GM12872 (cell line): ENCODE measurements at regions not wholly inside any gene's neighbourhood (a gene's known extent, or its start where the extent isn't known, plus 50 kb on each side); places are given as distances from the start of the nearest gene placed in this dataset.

ENCODE experiments used
- TF ChIP-seq, protein P1 (sequence below): IDR thresholded peaks from 3 replicates; pipeline ENCODE4 v1.5.1; 2011; ENCODE audit warnings: low read depth, mild to moderate bottlenecking, low read length, moderate library complexity; ENCODE audit not compliant: insufficient read depth

DNA sequence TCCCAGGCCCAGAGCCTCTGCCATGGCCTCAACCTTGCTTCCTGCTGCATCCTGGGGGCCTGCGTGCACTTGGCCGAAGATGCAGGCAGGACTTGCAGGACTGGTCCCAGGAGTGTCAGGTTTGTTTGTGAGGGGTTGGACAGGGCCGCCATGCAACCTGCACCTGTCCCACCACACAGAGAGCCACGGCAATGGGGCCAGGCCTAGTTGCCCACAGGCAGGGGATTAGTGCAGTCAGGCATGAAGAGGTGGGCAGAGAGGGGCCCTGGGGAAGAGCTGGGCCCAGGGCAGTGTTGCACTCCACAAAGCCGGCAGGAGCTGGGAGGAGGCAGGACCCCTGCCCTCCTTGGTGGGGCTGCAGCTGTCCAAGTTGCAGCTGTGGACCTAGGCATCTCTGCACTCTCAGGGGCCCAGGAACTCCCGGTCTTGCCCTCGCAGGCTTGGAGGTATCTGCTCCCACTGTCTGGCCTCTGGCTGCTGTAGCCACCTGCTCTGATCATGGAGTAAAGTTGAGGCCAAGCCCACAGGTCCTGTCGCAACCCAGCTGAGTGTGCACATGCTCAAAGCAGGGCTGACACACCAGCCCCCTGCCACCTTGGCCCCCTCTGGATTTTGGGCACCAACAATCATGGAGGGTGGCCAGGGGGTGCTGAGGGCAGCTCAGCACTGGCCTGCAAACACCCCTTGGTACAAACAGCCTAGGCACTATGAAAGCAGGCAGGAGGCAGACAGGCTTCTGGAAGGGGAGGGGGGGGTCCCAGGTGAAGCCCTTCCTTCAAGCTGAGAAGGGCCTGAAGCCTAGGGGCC, 190.4 kb upstream of the PCDH10 start:
- TF ChIP-seq, protein P1, sequence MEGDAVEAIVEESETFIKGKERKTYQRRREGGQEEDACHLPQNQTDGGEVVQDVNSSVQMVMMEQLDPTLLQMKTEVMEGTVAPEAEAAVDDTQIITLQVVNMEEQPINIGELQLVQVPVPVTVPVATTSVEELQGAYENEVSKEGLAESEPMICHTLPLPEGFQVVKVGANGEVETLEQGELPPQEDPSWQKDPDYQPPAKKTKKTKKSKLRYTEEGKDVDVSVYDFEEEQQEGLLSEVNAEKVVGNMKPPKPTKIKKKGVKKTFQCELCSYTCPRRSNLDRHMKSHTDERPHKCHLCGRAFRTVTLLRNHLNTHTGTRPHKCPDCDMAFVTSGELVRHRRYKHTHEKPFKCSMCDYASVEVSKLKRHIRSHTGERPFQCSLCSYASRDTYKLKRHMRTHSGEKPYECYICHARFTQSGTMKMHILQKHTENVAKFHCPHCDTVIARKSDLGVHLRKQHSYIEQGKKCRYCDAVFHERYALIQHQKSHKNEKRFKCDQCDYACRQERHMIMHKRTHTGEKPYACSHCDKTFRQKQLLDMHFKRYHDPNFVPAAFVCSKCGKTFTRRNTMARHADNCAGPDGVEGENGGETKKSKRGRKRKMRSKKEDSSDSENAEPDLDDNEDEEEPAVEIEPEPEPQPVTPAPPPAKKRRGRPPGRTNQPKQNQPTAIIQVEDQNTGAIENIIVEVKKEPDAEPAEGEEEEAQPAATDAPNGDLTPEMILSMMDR = no peak

- TF ChIP-seq, protein P1 = no peak
Observed at GRCh38 chr4:132981611-132982010, 167.5 kb upstream of the PCDH10 start.

DNA sequence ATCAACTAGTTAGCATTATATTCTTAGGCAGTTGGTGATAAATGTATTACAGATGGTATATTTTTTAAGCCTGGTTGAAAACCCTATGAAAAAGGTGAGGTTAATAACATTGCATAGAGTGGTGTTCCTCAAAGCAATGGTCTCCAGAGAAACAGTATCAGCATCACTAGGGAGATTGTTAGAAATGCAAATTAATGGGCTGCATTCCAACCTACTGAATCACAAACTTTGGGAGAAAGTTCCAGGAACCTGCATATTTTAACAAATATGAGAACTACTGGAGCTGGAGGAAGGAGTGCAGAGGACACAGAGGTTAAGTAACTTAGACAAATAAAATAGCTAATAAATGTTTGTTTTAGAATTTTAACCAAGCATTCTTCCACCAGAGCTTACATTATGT, 166.9 kb upstream of the PCDH10 start:
- TF ChIP-seq, protein P1 = no peak

DNA sequence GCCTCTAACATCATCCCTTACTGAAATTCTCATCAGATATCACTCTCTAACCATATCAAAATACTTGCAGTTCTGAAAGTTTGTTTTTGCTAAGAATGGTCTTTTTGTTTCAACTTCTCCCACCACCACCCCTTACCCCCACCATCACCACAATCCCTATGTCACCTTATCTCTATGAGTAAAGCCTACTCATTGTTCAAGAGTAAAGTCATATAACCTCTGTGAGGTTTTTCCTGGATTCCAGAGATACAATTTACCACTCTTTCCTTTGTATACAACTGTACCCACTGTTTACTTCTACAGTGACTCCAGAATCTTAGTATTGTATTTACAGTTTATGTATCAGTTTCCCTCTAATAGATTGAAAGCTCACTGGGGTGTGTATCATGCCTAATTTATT, 158.0 kb upstream of the PCDH10 start:
- TF ChIP-seq, protein P1 = no peak

GRCh38 chr4:132992686-132993085, 156.4 kb upstream of the PCDH10 start:
- TF ChIP-seq, protein P1 = no peak

DNA sequence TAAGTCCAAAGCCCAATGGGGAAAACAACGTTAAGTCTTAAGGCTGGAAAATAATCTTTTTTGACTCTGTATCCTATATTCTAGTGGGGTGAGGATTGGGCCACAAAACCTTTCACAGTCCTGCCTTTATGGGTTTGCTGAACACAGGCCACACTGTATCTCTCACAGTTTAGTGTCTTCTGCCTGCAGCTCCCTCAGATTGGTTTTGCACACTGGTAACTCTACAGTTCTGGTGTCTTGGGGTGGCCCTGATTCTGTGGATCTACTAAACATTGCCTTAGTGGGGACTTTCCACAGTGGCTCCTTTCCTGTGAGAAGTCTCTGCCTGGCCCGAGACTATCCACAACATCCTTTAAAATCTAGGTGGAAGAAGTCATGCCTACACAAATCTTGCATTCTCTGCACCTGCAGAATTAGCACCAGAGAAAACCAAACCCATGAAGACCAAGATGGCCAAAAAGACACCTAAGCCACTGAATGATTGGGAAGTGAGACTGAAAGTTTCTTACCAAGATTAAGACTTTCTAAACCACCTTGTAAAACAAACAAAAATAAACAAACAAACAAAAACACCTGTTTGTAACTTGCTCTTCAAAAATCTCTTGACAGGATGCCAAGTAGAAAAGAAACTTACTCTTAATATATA, 150.4 kb upstream of the PCDH10 start:
- TF ChIP-seq, protein P1 = no peak

GRCh38 chr4:133000012-133000411, 149.1 kb upstream of the PCDH10 start:
- TF ChIP-seq, protein P1 = no peak
